ENCODE measurements at regions not wholly inside any gene's neighbourhood (a gene's known extent, or its start where the extent isn't known, plus 50 kb on each side); places are given as distances from the start of the nearest gene placed in this dataset.

GRCh38 chr14:96663076-96663475 is 134.1 kb upstream of the VRK1 start:
- no peak for TF ChIP-seq ZBTB17 (CRISPR knock-in tag; IDR thresholded peaks at IDR 0.05)
- no peak for TF ChIP-seq ELK1 (CRISPR knock-in tag; IDR thresholded peaks at IDR 0.05)
- no peak for TF ChIP-seq CREB1 (IDR thresholded peaks at IDR 0.05)
- TF ChIP-seq CREB1 (CRISPR knock-in tag; IDR thresholded peaks at IDR 0.05): no peak
- TF ChIP-seq CREM (IDR thresholded peaks at IDR 0.05; ENCODE audit: low read depth): no peak
- TF ChIP-seq KHSRP (IDR thresholded peaks at IDR 0.05): no peak
- no peak for TF ChIP-seq USF2 (CRISPR knock-in tag; IDR thresholded peaks at IDR 0.05)

All from K562 (cell line).